ENCODE measurements at regions not wholly inside any gene's neighbourhood (a gene's known extent, or its start where the extent isn't known, plus 50 kb on each side); places are given as distances from the start of the nearest gene placed in this dataset.

DNA sequence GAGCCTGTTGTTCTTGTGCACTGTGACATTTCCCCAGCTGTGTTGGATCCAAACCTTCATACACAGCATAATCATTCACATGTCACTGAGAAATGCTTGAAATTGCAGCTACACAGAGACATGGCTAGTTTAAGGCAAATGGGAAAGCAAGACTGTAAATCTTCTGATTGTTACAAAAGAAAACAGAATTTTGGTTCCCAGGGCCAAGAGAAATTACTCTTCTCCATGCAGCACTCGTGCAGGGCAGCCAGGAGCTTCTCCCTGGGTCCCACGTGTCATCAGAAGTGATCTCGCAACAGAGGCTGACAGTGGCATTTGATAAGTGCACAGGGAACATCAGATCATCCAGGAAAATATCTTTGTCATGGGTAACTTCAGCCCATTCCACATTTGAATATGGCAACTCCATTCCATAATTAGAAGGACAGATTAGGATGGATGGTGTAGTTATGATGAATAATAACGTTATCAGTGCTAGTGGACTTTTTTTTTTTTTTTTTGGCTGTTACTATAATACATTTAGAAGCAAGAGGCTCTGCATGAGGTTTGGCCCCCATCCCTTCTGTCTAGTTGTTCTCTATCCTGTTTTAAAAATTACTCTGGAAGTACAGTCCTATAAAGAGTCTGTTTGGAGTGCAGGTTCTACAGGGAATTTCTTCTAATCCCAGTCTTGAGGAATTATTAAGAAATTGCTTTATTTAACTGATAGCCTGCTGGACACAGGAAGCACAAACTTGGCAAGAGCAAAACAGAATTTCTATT, 571.0 kb upstream of the NOX3 start:
- TF ChIP-seq CTCF (conservative IDR thresholded peaks at IDR 0.05; ENCODE audit: low read depth, low read length) = no peak
- TF ChIP-seq NFE2L2 (IDR thresholded peaks at IDR 0.05; ENCODE audit: low read depth, low read length) = no peak
- no peak for TF ChIP-seq POLR2A (IDR thresholded peaks at IDR 0.05; ENCODE audit: low read depth, low read length)
- TF ChIP-seq RFX5 (IDR thresholded peaks at IDR 0.05; ENCODE audit: low read depth, low read length) = no peak
- no peak for TF ChIP-seq MXI1 (IDR thresholded peaks at IDR 0.05; ENCODE audit: borderline replicate concordance, low read depth, low read length)
- no peak for TF ChIP-seq CEBPB (IDR thresholded peaks at IDR 0.05; ENCODE audit: low read depth, low read length)
- TF ChIP-seq MAZ (IDR thresholded peaks at IDR 0.05; ENCODE audit: borderline replicate concordance, low read depth, low read length) = no peak
